Ovary (tissue), 3 donors: ENCODE measurements at regions not wholly inside any gene's neighbourhood (a gene's known extent, or its start where the extent isn't known, plus 50 kb on each side); places are given as distances from the start of the nearest gene placed in this dataset.

Experiments used
- CTCF ChIP-seq, 3 donors: fragments of 450-650 bp in 2 of 3; fragments of 200-600 bp in 1 of 3; IDR thresholded peaks; one replicate each; pipeline versions ENCODE4 v1.5.1 to v1.8.0; 2016 to 2022; ENCODE audit warnings: antibody characterized with exemption in 3 of 3, mild to moderate bottlenecking in 1 of 3
- EP300 ChIP-seq: sonication (generic); formaldehyde crosslinking; IDR thresholded peaks from one replicate; pipeline ENCODE4 v1.6.1; 2017; ENCODE audit warnings: antibody characterized with exemption
- POLR2A ChIP-seq: fragments of 450-650 bp; IDR thresholded peaks from one replicate; pipeline ENCODE4 v1.6.1; 2017; ENCODE audit warnings: antibody characterized with exemption, mild to moderate bottlenecking, moderate library complexity
- donor health status: DM: no; HTN: no; CAD: no.

GRCh38 chr6:169831450-169832246 is 80.2 kb downstream of the ERMARD start:
- peak; percentile 77 to 90 (median 89) for TF ChIP-seq CTCF (IDR thresholded peaks at IDR 0.05)
- no peak for TF ChIP-seq POLR2A
- no peak for TF ChIP-seq EP300
